Lung (tissue), 11 donors: ENCODE measurements at regions not wholly inside any gene's neighbourhood (a gene's known extent, or its start where the extent isn't known, plus 50 kb on each side); places are given as distances from the start of the nearest gene placed in this dataset.

Experiments used
- ATAC-seq: fragments of 200-7000 bp; cut with Tn5 transposase; one replicate; pipeline ENCODE4 v1.9.1; 2020; ENCODE audit warnings: moderate number of reproducible peaks; ENCODE audit not compliant: insufficient read depth, low FRiP score
- DNase-seq, 3 donors: peaks; one replicate each; pipeline ENCODE4 v3.0.0-alpha.2; 2013 to 2017
- H3K27ac ChIP-seq, 2 donors: one replicate each; pipeline ENCODE4 v1.5.1; 2013; ENCODE audit warnings: mild to moderate bottlenecking in 2 of 2, moderate library complexity in 2 of 2, control low read depth in 1 of 2, inconsistent platforms in 1 of 2, low read depth in 1 of 2, low read length in 1 of 2
- H3K27me3 ChIP-seq, 3 donors: one replicate each; pipeline ENCODE4 v1.5.1; 2013; ENCODE audit warnings: low read length in 2 of 3; ENCODE audit not compliant: control insufficient read depth in 3 of 3, insufficient read depth in 3 of 3
- H3K36me3 ChIP-seq, 4 donors: one replicate each; pipeline ENCODE4 v1.5.1; 2013; ENCODE audit warnings: low read length in 4 of 4, mild to moderate bottlenecking in 1 of 4, moderate library complexity in 1 of 4; ENCODE audit not compliant: control insufficient read depth in 4 of 4, insufficient read depth in 4 of 4
- H3K4me1 ChIP-seq, 5 donors: one replicate each; pipeline ENCODE4 v1.5.1; 2013; ENCODE audit warnings: low read length in 5 of 5, mild to moderate bottlenecking in 2 of 5, moderate library complexity in 1 of 5; ENCODE audit not compliant: control insufficient read depth in 5 of 5, insufficient read depth in 5 of 5
- H3K4me3 ChIP-seq: one replicate; pipeline ENCODE4 v1.5.1; 2013; ENCODE audit warnings: mild to moderate bottlenecking, control low read depth, moderate library complexity
- H3K9ac ChIP-seq, 2 donors: one replicate each; pipeline ENCODE4 v1.5.1; 2013; ENCODE audit warnings: low read length in 2 of 2, control low read depth in 1 of 2; ENCODE audit not compliant: insufficient read depth in 1 of 2
- H3K9me3 ChIP-seq, 4 donors: one replicate each; pipeline ENCODE4 v1.5.1; 2013; ENCODE audit warnings: low read length in 3 of 4, mild to moderate bottlenecking in 1 of 4, moderate library complexity in 1 of 4; ENCODE audit not compliant: control insufficient read depth in 4 of 4, insufficient read depth in 3 of 4
- WGBS, 2 donors: extraction: QIAGEN DNeasy Blood & Tissue Kit; methylation state at CpG; one replicate each; pipeline ENCODE4 v1.1.7; 2013; 5-methylcytosine and 5-hydroxymethylcytosine counted together
- TF ChIP-seq, protein P1 (sequence below): IDR thresholded peaks from 2 replicates; pipeline ENCODE4 v1.5.1; 2012; ENCODE audit warnings: mild to moderate bottlenecking; ENCODE audit errors: control extremely low read depth, extremely low read depth
- donor health status: control.
- donor health status: control.
- donor health status: Bipolar disorder and iron deficiency.
- donor health status: healthy.
- donor health status: DM: yes; HTN: yes; CAD: no.

DNA sequence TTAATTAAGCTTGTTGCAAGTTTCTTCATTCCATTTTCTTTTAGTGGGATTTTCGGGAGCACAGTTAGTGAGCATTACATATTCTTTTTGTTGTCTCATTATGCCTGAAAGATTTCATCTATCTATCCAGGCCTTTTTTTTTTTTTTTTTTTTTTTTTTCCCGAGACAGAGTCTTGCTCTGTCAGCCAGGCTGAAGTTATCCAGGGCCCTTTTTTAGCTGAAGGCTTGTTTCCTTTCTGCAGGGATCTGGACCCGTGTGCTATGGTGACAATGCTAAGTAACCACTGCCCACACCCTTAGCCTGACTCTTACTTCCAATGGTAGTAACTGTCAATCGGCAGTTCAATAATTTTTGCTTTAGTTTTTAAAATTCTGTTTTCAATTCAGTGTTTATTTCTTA, 190.8 kb upstream of the MTPN start:
- Histone ChIP-seq H3K36me3 (no peaks in the 10 kb centered on the region), H3K9ac (no peak overlapping the region), H3K9me3 (peaks cover 0 to 4% (median 0%) of the 10 kb centered on the region in 4 donors), H3K27me3 (no peaks in the 10 kb centered on the region), H3K4me3 (no peak overlapping the region), H3K27ac (no peak overlapping the region), H3K4me1 (peaks cover 0 to 2% (median 0%) of the 10 kb centered on the region in 5 donors)
- 67 to 72% methylated on average over 4 of the region's 4 CpGs for WGBS, 2 donors
- no peak for DNase-seq
- TF ChIP-seq, protein P1, sequence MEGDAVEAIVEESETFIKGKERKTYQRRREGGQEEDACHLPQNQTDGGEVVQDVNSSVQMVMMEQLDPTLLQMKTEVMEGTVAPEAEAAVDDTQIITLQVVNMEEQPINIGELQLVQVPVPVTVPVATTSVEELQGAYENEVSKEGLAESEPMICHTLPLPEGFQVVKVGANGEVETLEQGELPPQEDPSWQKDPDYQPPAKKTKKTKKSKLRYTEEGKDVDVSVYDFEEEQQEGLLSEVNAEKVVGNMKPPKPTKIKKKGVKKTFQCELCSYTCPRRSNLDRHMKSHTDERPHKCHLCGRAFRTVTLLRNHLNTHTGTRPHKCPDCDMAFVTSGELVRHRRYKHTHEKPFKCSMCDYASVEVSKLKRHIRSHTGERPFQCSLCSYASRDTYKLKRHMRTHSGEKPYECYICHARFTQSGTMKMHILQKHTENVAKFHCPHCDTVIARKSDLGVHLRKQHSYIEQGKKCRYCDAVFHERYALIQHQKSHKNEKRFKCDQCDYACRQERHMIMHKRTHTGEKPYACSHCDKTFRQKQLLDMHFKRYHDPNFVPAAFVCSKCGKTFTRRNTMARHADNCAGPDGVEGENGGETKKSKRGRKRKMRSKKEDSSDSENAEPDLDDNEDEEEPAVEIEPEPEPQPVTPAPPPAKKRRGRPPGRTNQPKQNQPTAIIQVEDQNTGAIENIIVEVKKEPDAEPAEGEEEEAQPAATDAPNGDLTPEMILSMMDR = no peak
- no peak for ATAC-seq

DNA sequence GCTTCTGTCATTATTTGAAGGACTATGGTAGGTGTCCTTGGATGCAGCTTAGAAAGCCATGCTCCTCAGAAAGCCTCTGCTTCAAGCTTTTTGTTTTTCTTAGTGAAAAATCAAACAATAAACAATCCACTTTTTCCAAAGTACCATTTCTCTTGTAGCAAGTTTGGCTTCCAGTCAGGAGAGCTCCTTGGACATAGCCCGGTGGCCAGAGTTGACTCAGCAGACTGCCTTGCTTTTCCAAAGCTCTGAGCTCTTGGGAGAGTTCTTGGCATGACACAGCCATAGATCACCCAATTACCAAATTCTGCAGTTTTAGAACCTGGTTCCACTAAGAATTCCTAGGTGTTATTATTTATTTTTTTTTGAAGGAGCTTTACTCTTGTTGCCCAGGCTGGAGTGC, 189.4 kb upstream of the MTPN start:
- TF ChIP-seq, protein P1 = no peak
- 90 to 95% methylated on average over 1 of the region's 1 CpG for WGBS, 2 donors
- Histone ChIP-seq H3K9me3 (peaks cover 0 to 4% (median 0%) of the 10 kb centered on the region in 4 donors), H3K36me3 (no peaks in the 10 kb centered on the region), H3K9ac (no peak overlapping the region), H3K4me3 (no peak overlapping the region), H3K27ac (no peak overlapping the region), H3K4me1 (peaks cover 0 to 2% (median 0%) of the 10 kb centered on the region in 5 donors), H3K27me3 (no peaks in the 10 kb centered on the region)
- ATAC-seq (no peak), DNase-seq (no peak)

DNA sequence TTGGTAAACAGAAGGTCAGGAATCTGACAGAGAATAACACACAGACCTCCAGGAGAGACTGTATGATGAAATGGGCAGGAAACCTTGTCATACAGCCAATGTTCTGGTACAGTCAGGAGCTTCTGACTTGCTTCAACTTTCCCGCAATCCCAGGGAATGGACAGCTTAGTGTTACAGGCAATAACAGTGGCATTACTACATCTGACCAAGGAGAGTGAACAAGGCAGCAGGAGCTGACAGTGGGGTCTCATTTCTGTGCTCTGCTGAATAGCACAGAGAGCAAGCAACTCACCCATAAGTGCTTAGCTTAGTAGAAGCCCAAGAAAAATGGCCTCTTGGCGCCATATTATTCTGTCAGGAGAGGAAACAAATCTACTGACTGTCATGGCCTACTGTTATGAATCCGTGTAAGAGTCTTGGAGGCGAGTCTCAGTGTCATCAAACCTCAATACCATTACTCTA, 186.2 kb upstream of the MTPN start:
- H3K4me3 ChIP-seq = no peak overlapping the region
- H3K9me3 ChIP-seq = peaks cover 0 to 4% (median 0%) of the 10 kb centered on the region in 4 donors
- ATAC-seq = no peak
- TF ChIP-seq, protein P1 = no peak
- H3K27me3 ChIP-seq = no peaks in the 10 kb centered on the region
- WGBS, 2 donors = 93 to 95% methylated on average over 4 of the region's 4 CpGs
- no peak overlapping the region for H3K27ac ChIP-seq
- no peak overlapping the region for H3K9ac ChIP-seq
- no peak for DNase-seq
- no peaks in the 10 kb centered on the region for H3K36me3 ChIP-seq
- H3K4me1 ChIP-seq = no peaks in the 10 kb centered on the region

DNA sequence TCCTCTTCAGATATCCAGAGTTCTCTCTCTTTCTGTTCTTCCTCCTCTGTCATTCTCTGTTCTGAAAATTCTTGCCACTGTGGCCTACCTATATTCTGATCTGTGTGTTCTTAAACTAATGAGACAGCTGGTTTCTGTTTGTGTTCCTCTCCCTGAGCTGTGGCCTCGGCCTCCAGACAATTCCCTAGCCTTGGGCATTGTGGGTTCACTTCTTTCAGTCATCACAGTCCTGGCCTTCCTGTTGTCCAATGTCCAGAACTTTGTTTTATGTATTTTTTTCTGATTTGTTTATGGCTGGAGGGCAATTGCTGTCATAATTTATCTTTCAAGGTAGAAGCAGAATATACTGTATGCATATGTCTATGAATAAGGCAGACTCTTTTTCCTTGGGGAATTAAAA, 173.2 kb upstream of the MTPN start:
- WGBS, 2 donors = 59 to 72% methylated on average over 1 of the region's 1 CpG
- no peak for ATAC-seq

More for the DNA sequence above, 173.2 kb upstream of the MTPN start:
- Histone ChIP-seq H3K27ac (no peak overlapping the region), H3K9ac (no peak overlapping the region), H3K27me3 (no peaks in the 10 kb centered on the region), H3K4me1 (no peaks in the 10 kb centered on the region), H3K36me3 (no peaks in the 10 kb centered on the region), H3K4me3 (no peak overlapping the region), H3K9me3 (no peaks in the 10 kb centered on the region)
- TF ChIP-seq, protein P1 = no peak
- DNase-seq = no peak
